ENCODE measurements at regions not wholly inside any gene's neighbourhood (a gene's known extent, or its start where the extent isn't known, plus 50 kb on each side); places are given as distances from the start of the nearest gene placed in this dataset.

- TF ChIP-seq CTCF (IDR thresholded peaks at IDR 0.05 in 8 of 11, conservative IDR thresholded peaks at IDR 0.05 in 3 of 11) (no peak), POLR2AphosphoS5 (IDR thresholded peaks at IDR 0.05) (no peak)
Observed at GRCh38 chr12:41917181-41917580, 227.5 kb downstream of the GXYLT1 start.
